GM12875 (cell line): ENCODE measurements at regions not wholly inside any gene's neighbourhood (a gene's known extent, or its start where the extent isn't known, plus 50 kb on each side); places are given as distances from the start of the nearest gene placed in this dataset.

Source experiments
- H3K4me3 ChIP-seq: one replicate; pipeline ENCODE4 v1.5.1; 2011; ENCODE audit warnings: low read depth, low read length, control low read depth
- TF ChIP-seq, protein P1 (sequence below): IDR thresholded peaks from 2 replicates; pipeline ENCODE4 v1.5.1; 2011; ENCODE audit warnings: low read depth, mild to moderate bottlenecking, control low read depth, inconsistent platforms, low read length, moderate library complexity, borderline replicate concordance; ENCODE audit not compliant: insufficient read depth

DNA sequence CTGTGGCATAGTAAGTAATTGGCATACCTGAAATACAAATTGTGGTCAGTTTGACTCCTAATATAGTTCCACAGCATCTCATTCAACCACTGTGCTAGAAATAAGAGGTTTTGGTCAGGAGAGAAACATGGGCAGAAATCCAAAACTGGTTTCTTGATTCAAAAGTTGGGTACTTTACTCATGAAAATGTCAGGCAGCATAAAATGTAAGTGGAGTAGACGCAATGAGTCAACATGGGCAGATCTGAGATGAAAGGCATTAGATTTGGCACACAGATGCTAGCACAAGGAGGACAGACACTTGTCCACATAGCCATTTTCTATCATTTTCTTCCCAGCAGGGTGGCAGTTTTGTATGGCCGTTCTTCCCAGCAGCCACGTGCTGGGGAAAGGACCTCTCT lies 255.8 kb upstream of the CDIN1 start:
- H3K4me3 ChIP-seq, result no peak overlapping the region
- TF ChIP-seq, protein P1, sequence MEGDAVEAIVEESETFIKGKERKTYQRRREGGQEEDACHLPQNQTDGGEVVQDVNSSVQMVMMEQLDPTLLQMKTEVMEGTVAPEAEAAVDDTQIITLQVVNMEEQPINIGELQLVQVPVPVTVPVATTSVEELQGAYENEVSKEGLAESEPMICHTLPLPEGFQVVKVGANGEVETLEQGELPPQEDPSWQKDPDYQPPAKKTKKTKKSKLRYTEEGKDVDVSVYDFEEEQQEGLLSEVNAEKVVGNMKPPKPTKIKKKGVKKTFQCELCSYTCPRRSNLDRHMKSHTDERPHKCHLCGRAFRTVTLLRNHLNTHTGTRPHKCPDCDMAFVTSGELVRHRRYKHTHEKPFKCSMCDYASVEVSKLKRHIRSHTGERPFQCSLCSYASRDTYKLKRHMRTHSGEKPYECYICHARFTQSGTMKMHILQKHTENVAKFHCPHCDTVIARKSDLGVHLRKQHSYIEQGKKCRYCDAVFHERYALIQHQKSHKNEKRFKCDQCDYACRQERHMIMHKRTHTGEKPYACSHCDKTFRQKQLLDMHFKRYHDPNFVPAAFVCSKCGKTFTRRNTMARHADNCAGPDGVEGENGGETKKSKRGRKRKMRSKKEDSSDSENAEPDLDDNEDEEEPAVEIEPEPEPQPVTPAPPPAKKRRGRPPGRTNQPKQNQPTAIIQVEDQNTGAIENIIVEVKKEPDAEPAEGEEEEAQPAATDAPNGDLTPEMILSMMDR, result no peak

DNA sequence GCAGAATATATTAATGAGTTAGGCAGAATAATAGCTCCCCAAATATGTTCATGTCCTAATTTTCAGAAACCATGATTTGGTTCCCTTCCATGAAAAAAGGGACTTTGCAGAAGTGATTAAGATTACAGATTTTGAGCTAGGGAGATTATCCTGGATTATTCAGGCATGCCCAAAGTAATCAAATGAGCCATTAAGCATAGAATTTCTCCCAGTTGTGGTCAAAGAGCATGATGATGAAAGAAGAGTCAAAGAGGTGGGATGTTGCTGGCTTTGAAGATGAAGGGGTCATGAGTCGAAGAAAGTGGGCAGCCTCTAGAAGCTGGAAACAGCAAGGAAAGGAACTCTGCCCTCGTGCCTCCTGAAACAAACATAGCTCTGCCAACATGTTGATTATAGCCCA lies 254.2 kb upstream of the CDIN1 start:
- H3K4me3 ChIP-seq, result no peak overlapping the region
- TF ChIP-seq, protein P1, result no peak

DNA sequence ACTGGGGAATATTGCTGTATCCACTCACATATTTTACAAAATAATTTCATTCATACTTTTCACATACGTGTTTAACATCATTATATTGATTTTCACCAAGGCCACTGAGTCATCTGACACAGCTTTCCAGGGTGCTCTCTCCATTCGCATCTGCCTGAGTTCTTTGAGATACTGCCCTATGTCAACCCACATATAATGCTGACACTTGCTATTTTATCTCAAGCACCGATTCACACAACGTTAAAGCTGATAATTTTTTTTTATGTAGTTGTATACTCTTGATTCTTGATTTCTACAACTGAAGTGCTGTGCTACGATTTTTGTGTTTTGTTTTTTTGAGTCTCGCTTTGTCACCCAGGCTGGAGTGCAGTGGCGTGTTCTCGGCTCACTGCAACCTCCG lies 249.8 kb upstream of the CDIN1 start:
- no peak overlapping the region for H3K4me3 ChIP-seq
- TF ChIP-seq, protein P1, result no peak

DNA sequence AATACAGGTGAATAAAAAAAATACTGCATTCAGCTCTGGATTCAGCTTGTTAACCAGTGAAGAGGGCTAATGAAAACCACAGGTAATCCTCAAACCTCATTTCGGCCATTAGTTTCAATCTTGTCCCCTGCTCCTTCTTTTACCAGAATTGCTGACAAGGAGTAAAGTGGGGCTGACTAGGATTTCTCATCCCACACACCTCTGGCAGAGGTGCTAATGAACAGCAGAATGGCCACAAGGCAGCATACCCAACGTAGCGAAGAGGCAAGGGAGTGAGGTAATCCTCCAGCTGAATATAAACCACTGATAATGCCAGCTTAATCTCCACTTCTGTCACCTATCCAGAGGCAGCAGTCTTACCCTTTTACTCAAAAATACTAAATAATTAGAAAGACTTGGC lies 248.8 kb upstream of the CDIN1 start:
- no peak overlapping the region for H3K4me3 ChIP-seq
- TF ChIP-seq, protein P1, result no peak

DNA sequence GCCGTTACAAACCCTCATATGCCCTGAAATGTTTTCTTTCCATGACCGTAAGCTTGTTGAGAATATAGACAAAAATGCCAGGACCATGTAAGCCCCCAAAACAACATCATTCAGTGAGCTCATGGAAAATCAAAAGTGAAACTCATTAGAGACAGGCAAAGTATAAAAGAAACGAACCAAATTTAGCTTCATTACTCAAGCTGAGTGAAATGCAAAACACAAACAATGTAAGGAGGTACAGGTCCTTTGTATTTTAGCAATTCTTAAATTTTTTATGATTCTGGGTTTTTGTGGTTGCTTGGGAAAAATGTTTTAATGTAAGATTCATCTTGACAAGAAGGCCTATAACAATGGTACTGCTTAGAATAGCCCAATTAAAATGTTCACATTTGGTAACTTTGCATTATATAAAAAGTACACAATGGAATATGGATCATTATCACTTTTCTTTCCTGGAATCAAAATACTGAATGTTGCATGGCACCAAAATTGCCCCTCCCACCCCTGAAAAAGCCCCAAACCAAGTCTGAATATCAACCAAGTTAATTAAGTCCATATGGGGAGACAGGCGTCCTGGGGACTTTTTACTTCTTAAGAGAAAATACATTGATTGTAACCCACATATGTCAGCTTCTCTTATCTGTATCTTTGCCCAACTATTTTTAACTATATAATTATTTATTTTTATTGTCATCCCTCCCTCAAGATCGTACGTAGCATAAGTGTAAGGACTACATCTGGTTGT lies 247.7 kb upstream of the CDIN1 start:
- TF ChIP-seq, protein P1, result no peak
- no peak overlapping the region for H3K4me3 ChIP-seq

DNA sequence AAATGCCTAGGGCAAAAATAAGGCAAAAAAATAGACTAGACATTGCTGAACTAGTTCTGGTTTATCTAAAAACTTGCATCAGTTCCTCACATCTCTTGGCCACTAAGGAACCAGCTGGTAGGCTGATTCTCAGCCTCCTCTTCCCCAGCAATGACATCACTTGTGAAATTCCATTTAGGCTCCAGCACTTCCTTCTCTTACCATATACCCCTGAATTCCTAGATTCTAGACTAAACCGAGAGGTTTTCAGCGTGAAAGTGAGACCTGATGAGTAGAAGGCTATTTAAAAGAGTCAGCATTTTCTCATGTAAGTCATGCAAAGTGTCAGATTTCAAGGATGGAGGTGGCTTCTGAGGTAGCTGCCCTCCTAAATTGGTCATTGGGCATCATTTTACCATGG lies 247.1 kb upstream of the CDIN1 start:
- no peak overlapping the region for H3K4me3 ChIP-seq
- TF ChIP-seq, protein P1, result no peak

DNA sequence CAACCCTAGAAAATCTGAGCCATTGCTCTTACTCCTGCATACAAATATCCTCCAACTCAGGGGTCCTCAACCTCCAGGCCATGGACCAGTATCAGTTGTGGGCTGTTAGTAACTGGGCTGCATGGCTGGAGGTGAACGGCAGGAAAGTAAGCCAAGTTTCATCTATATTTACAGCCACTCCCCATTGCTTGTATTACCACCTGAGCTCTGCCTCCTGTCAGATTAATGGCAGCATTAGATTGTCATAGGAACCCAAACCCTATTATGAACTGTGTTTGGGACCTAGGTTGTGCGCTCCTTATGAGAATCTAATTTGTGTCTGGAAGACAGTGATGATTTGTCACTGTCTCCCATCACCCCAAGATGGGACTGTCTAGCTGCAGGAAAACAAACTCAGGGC lies 246.5 kb upstream of the CDIN1 start:
- TF ChIP-seq, protein P1, result no peak
- no peak overlapping the region for H3K4me3 ChIP-seq
